Gastrocnemius medialis (tissue), 4 donors: ENCODE measurements at regions not wholly inside any gene's neighbourhood (a gene's known extent, or its start where the extent isn't known, plus 50 kb on each side); places are given as distances from the start of the nearest gene placed in this dataset.

ENCODE experiments used
- POLR2A ChIP-seq, 2 donors: fragments of 450-650 bp; IDR thresholded peaks; one replicate each; pipeline ENCODE4 v1.6.1; 2017; ENCODE audit warnings: antibody characterized with exemption in 2 of 2, mild to moderate bottlenecking in 2 of 2, moderate library complexity in 2 of 2
- TF ChIP-seq, protein P1 (sequence below), 5 experiments: fragments of 450-650 bp in 3 of 5; fragments of 200-600 bp in 2 of 5; sonication (generic) in 2 of 5; IDR thresholded peaks in 4 of 5; conservative IDR thresholded peaks in 1 of 5; 1 replicate in 4 of 5; 2 replicates in 1 of 5; pipeline ENCODE4 v1.5.1; 2016 to 2019; ENCODE audit warnings: antibody characterized with exemption in 5 of 5, mild to moderate bottlenecking in 3 of 5, moderate library complexity in 3 of 5

DNA sequence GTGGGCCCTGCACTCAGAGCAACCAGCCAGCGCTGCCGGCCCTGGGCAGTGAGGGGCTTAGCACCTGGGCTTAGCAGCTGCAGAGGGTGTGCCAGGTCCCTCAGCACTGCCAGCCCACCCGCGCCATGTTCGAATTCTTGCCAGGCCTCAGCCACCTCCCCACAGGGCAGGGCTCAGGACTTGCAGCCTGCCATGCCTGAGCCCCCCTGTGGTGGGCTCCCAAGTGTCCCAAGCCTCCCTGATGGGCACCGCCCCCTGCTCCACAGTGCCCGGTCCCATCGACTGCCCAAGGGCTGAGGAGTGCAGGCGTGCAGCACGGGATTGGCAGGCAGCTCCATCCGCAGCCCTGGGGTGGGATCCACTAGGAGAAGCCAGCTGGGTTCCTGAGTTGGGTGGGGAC, 98.0 kb upstream of the NID2 start:
- TF ChIP-seq, protein P1, sequence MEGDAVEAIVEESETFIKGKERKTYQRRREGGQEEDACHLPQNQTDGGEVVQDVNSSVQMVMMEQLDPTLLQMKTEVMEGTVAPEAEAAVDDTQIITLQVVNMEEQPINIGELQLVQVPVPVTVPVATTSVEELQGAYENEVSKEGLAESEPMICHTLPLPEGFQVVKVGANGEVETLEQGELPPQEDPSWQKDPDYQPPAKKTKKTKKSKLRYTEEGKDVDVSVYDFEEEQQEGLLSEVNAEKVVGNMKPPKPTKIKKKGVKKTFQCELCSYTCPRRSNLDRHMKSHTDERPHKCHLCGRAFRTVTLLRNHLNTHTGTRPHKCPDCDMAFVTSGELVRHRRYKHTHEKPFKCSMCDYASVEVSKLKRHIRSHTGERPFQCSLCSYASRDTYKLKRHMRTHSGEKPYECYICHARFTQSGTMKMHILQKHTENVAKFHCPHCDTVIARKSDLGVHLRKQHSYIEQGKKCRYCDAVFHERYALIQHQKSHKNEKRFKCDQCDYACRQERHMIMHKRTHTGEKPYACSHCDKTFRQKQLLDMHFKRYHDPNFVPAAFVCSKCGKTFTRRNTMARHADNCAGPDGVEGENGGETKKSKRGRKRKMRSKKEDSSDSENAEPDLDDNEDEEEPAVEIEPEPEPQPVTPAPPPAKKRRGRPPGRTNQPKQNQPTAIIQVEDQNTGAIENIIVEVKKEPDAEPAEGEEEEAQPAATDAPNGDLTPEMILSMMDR (IDR thresholded peaks at IDR 0.05 in 4 of 5, conservative IDR thresholded peaks at IDR 0.05 in 1 of 5): no peak
- no peak for TF ChIP-seq POLR2A (IDR thresholded peaks at IDR 0.05)
